ENCODE measurements at regions not wholly inside any gene's neighbourhood (a gene's known extent, or its start where the extent isn't known, plus 50 kb on each side); places are given as distances from the start of the nearest gene placed in this dataset.

DNA sequence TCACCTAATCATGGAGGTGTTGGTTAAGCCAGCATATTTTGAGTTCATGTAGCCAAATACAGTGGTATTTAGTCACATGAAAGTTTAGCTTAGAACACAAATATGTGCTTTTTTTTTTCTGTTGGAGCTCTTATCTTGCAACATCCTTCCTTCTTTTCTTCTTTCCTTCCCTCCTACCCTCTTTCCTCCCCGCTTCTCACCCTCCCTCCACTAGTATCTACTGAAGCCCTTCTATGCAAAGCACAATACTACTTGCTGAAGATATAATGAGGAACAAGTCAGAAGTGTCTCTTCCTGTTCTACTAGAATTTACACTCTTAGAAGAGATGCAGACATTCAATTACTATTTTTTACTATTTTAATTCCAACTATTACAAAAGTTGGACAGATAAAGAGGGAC, 105.0 kb upstream of the ITGA4 start:
- intact Hi-C loops (cut with DNase I) = no loop called here
- no peak for DNase-seq (ENCODE audit: low spot score in 2 of 2)
- Histone ChIP-seq H3K27ac (no peak overlapping the region), H3K27me3 (no peaks in the 10 kb centered on the region), H3K4me1 (no peaks in the 10 kb centered on the region), H3K36me3 (no peaks in the 10 kb centered on the region), H3K4me3 (no peak overlapping the region), H3K9me3 (no peaks in the 10 kb centered on the region)
- TF ChIP-seq, protein P1, sequence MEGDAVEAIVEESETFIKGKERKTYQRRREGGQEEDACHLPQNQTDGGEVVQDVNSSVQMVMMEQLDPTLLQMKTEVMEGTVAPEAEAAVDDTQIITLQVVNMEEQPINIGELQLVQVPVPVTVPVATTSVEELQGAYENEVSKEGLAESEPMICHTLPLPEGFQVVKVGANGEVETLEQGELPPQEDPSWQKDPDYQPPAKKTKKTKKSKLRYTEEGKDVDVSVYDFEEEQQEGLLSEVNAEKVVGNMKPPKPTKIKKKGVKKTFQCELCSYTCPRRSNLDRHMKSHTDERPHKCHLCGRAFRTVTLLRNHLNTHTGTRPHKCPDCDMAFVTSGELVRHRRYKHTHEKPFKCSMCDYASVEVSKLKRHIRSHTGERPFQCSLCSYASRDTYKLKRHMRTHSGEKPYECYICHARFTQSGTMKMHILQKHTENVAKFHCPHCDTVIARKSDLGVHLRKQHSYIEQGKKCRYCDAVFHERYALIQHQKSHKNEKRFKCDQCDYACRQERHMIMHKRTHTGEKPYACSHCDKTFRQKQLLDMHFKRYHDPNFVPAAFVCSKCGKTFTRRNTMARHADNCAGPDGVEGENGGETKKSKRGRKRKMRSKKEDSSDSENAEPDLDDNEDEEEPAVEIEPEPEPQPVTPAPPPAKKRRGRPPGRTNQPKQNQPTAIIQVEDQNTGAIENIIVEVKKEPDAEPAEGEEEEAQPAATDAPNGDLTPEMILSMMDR (IDR thresholded peaks at IDR 0.05) = no peak

DNA sequence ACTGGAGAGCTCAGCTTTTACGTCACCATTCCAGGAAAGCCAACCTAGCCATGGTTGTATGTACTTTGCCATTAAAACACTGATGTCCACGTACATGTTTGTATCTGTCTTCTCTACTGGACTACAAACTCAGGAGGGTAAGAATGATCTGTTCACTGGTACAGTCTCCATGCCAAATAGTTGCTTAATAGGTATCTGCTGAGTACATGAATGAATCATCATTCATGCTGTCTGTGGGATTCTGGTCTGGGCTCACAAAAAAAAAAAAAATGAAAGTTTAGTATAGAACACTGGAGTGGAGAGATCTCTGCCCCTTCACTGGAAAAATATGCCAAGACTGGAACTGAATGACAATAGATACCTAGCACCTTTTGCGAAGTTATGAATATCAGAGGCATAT, 102.6 kb upstream of the ITGA4 start:
- no peak overlapping the region for H3K27ac ChIP-seq
- no peaks in the 10 kb centered on the region for H3K36me3 ChIP-seq
- no peak for DNase-seq (ENCODE audit: low spot score in 2 of 2)
- intact Hi-C loops (cut with DNase I) = no loop called here
- H3K27me3 ChIP-seq = no peaks in the 10 kb centered on the region
- no peak overlapping the region for H3K4me3 ChIP-seq
- TF ChIP-seq, protein P1 (IDR thresholded peaks at IDR 0.05) = no peak
- H3K4me1 ChIP-seq = no peaks in the 10 kb centered on the region
- no peaks in the 10 kb centered on the region for H3K9me3 ChIP-seq

DNA sequence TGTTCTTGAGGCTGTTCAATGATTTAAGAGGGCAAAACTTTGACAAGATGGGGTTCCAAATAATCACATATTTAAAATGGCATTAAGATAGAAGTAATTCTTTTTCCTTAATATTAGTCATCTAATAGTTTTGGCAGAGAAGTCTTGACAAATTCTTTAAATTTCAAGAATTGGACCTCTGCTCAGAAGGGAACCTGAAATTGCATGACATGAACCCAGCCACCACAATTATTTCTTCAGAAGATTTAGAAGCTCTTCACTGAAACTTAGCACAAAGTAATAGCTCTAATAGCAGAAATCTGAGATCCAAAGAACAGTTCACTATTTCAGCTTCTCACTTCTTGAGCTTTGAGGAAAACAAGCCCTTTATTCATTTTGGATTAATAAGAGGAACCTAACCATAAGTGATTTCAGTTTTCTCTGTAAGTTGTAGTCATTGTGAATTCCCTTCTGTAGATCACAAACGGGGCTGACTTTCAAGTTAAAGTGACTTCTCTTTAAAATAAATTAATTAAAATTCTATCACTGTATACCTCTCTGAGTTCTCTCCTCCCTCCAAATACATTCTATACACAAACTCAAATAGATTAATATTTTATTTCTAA, 100.6 kb upstream of the ITGA4 start:
- Histone ChIP-seq H3K27me3 (no peaks in the 10 kb centered on the region), H3K4me1 (no peaks in the 10 kb centered on the region), H3K36me3 (no peaks in the 10 kb centered on the region), H3K4me3 (no peak overlapping the region), H3K9me3 (no peaks in the 10 kb centered on the region), H3K27ac (no peak overlapping the region)
- DNase-seq (ENCODE audit: low spot score in 2 of 2) = no peak
- TF ChIP-seq, protein P1 (IDR thresholded peaks at IDR 0.05) = no peak
- intact Hi-C loops (cut with DNase I) = no loop called here

DNA sequence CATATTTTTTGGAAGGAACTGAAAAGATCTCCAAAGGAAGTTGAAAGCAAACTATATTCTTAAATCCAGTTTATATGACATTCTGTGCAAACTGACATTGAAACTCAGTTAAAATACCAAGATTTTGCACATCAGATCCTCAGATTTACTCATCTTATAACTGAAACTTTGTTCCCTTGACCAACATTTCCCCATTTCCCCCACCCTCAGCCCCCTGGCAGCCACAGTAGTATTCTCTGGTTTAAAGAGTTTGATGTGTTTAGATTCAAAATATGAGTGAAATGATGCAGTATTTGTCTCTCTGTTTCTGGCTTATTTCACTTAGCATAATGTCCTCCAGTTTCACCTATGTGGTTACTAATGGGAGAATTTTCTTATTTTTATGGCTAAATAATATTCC, 99.2 kb upstream of the ITGA4 start:
- TF ChIP-seq, protein P1 (IDR thresholded peaks at IDR 0.05) = no peak
- no peak overlapping the region for H3K4me3 ChIP-seq
- DNase-seq (ENCODE audit: low spot score in 2 of 2) = no peak
- H3K27ac ChIP-seq = no peak overlapping the region
- H3K4me1 ChIP-seq = no peaks in the 10 kb centered on the region
- H3K9me3 ChIP-seq = no peaks in the 10 kb centered on the region
- no peaks in the 10 kb centered on the region for H3K27me3 ChIP-seq
- intact Hi-C loops (cut with DNase I) = no loop called here
- H3K36me3 ChIP-seq = no peaks in the 10 kb centered on the region

DNA sequence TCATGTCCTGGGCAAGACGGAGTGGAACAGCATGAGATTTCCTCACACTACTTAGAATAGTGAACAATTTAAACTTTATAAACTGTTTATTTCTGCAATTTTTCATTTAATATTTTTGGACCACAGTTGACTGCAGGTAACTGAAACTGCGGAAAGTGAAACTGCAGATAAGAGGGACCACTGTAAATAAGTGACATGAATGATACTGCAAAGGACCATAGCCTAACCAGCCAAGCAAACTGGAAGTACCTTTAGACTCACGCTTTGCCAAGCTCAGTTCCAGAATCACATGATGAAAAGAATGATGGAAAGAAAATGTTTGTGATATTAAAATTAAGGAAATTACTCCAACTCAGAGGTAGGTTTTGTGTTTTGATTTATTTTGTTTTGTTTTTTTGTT, 94.6 kb upstream of the ITGA4 start:
- no peaks in the 10 kb centered on the region for H3K36me3 ChIP-seq
- no peaks in the 10 kb centered on the region for H3K9me3 ChIP-seq
- H3K4me3 ChIP-seq = no peak overlapping the region
- TF ChIP-seq, protein P1 (IDR thresholded peaks at IDR 0.05) = no peak
- no peaks in the 10 kb centered on the region for H3K27me3 ChIP-seq
- no peak for DNase-seq (ENCODE audit: low spot score in 2 of 2)
- intact Hi-C loops (cut with DNase I) = no loop called here
- no peaks in the 10 kb centered on the region for H3K4me1 ChIP-seq
- H3K27ac ChIP-seq = no peak overlapping the region

DNA sequence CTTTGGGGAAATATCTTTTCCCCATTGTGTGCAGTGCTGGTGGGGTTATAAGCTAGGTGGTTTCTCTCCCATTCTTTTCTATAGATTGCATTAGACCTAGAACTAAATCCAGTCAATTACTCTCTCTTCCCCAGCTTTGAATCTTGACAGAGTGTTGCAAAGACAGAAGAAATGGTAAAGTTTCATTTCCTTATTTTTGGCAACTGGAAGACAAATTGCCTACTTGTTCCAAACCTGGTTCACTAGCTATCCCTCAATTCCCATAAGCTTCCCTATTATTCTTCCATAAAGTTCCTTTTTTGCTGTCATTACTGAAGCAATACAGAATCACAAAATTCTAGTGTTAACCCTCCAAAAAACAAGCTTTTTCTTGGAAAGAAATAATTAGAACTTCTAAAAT, 94.0 kb upstream of the ITGA4 start:
- Histone ChIP-seq H3K27ac (no peak overlapping the region), H3K4me1 (no peaks in the 10 kb centered on the region), H3K4me3 (no peak overlapping the region), H3K27me3 (no peaks in the 10 kb centered on the region), H3K9me3 (no peaks in the 10 kb centered on the region), H3K36me3 (no peaks in the 10 kb centered on the region)
- DNase-seq (ENCODE audit: low spot score in 2 of 2) = no peak
- TF ChIP-seq, protein P1 (IDR thresholded peaks at IDR 0.05) = no peak
- intact Hi-C loops (cut with DNase I) = no loop called here

Measured in ascending aorta (tissue), 2 donors.